ENCODE measurements at regions not wholly inside any gene's neighbourhood (a gene's known extent, or its start where the extent isn't known, plus 50 kb on each side); places are given as distances from the start of the nearest gene placed in this dataset.
"Not testable (repeated sequence)": the region's sequence is repeated elsewhere in the genome, so short reads cannot be mapped to it uniquely, and the experiment has no call there.

GRCh38 chr1:215022741-215023141 lies 59.8 kb upstream of the KCNK2 start:
- ATAC-seq: no peak
- Mint-ChIP-seq H3K4me1 (no peaks in the 10 kb centered on the region), H3K27ac (no peak overlapping the region), H3K27me3 (peaks cover 0 to 3% (median 2%) of the 10 kb centered on the region in 5 donors), H3K4me3 (no peak overlapping the region), H3K9me3 (peaks cover 0 to 7% (median 0%) of the 10 kb centered on the region in 9 donors), H3K36me3 (no peaks in the 10 kb centered on the region)
- POLR2A ChIA-PET: no interaction called here
- DNase-seq: no peak

- no peaks in the 10 kb centered on the region for H3K4me1 Mint-ChIP-seq
- peaks cover 0 to 7% (median 0%) of the 10 kb centered on the region in 9 donors for H3K9me3 Mint-ChIP-seq
- DNase-seq: no peak
- H3K4me3 Mint-ChIP-seq: no peak overlapping the region
- no peaks in the 10 kb centered on the region for H3K36me3 Mint-ChIP-seq
- peaks cover 0 to 3% (median 2%) of the 10 kb centered on the region in 5 donors for H3K27me3 Mint-ChIP-seq
- POLR2A ChIA-PET: no interaction called here
- ATAC-seq: no peak
- no peak overlapping the region for H3K27ac Mint-ChIP-seq
These were observed 59.2 kb upstream of the KCNK2 start for GRCh38 chr1:215023155-215023832.

GRCh38 chr1:215028954-215029353 lies 53.6 kb upstream of the KCNK2 start:
- peaks cover 0 to 6% (median 3%) of the 10 kb centered on the region in 5 donors for H3K27me3 Mint-ChIP-seq
- H3K36me3 Mint-ChIP-seq: no peaks in the 10 kb centered on the region
- DNase-seq (no peak), ATAC-seq (no peak)
- no peaks in the 10 kb centered on the region for H3K4me1 Mint-ChIP-seq
- POLR2A ChIA-PET: no interaction called here
- H3K9me3 Mint-ChIP-seq: peaks cover 0 to 3% (median 0%) of the 10 kb centered on the region in 9 donors
- no peak overlapping the region for H3K4me3 Mint-ChIP-seq
- H3K27ac Mint-ChIP-seq: no peak overlapping the region

GRCh38 chr1:215030581-215030980 lies 52.0 kb upstream of the KCNK2 start:
- POLR2A ChIA-PET, H3K4me3 Mint-ChIP-seq, ATAC-seq, H3K4me1 Mint-ChIP-seq, H3K36me3 Mint-ChIP-seq, DNase-seq, H3K27ac Mint-ChIP-seq, H3K9me3 Mint-ChIP-seq: not testable (repeated sequence)
- H3K27me3 Mint-ChIP-seq: peaks cover 0 to 11% (median 3%) of the 10 kb centered on the region in 5 donors

- peaks cover 0 to 4% (median 0%) of the 10 kb centered on the region in 9 donors for H3K9me3 Mint-ChIP-seq
- DNase-seq: no peak
- POLR2A ChIA-PET: no interaction called here
- ATAC-seq: no peak
- H3K27ac Mint-ChIP-seq: no peak overlapping the region
- H3K4me1 Mint-ChIP-seq: no peaks in the 10 kb centered on the region
- peaks cover 0 to 11% (median 6%) of the 10 kb centered on the region in 5 donors for H3K27me3 Mint-ChIP-seq
- no peaks in the 10 kb centered on the region for H3K36me3 Mint-ChIP-seq
- no peak overlapping the region for H3K4me3 Mint-ChIP-seq
These were observed 51.1 kb upstream of the KCNK2 start for GRCh38 chr1:215031392-215031791.

Measured in naive thymus-derived CD8-positive, alpha-beta T cell (primary cell).